ENCODE measurements at regions not wholly inside any gene's neighbourhood (a gene's known extent, or its start where the extent isn't known, plus 50 kb on each side); places are given as distances from the start of the nearest gene placed in this dataset.
"Not testable (repeated sequence)": the region's sequence is repeated elsewhere in the genome, so short reads cannot be mapped to it uniquely, and the experiment has no call there.

DNA sequence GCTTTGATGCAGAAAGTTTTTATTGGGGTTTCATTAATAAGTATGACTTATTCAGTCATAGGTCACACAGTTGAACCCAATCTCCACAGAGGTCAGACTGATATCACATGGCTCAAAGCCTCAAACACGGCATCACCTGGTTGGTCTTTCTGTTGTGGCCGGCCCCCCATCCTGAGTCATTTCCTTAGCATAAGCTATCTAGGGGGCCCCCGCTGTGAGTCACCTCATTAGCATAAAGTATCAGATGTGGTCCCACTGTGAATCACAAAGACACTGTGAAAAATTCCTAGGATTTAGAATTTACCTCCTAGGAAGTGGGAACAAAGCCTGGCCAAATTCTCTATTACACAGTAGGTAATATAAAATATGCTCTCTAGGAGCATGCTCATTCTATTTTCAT lies 502.2 kb downstream of the PYDC2 start:
- DNase-seq (ENCODE audit: low spot score) = no peak

DNA sequence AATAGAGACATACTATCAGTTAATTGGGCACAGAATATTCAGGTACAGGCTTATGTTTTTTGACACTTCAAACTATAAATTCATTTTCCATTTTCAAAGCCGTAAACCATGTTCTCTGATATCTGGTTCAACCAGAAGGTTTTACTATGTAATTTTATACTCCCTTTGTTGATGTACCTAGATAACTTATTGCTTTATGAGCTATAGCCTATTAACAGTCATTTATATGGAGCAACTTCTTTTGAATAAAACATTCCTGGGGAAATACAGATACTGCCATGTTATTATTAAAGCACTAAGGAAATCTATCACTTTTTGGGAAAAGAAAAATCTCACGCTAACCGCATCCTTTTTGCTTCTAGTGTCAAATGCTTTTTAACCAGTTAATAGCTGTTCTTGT lies 505.6 kb downstream of the PYDC2 start:
- DNase-seq (ENCODE audit: low spot score) = no peak

DNA sequence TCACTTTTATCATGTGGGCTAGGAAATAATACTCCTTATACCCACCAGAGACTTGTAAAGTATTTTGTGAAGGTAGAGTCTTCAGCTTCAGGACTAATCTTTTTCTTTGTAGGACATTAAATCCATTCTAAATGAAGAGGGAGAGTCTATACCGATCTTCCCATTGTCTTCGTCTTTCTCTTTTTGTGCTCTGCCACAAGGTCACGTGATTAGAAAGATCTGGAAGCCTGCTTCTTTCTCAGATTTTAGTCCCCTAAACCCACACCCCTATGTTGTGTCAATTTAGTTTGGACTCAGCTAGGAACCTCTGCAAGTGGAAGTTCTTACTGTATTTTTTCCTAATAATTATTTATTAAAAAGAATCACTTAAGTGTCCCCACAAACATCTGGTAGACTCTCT lies 507.3 kb downstream of the PYDC2 start:
- DNase-seq (ENCODE audit: low spot score) = no peak

DNA sequence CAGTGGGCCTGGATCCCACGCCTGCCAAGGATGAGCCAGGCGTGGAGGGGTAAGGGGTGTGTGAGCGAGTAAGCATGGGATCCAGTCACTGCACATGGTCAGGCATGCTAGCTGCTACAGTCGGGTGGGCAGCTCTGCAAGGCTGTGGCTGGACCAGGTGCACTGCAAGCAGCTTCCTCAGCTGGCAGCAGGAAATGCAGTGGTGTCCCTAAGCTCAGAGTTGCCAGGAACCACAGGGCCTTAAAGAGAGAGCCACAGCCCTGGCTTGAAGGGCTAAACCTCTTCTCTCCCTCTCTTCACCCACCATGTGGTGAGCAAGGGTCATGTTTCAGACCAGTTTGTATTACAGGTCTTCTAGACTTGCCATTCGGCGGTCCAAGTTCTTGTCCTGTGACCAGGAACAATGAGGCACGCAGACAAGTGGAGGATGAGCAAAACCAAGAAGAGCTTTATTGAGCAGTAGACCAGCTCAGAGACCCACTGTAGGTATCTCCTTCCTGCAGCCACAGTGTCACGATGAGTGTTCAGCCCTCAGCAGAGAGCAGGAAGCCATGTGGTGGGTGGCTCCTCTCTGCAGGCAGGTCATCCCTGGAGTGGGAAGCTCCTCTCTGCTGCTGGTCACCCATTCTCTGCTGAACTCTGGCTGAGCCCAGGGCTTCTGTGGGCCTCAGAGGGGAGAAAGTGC lies 511.9 kb downstream of the PYDC2 start:
- no peak for DNase-seq (ENCODE audit: low spot score)

DNA sequence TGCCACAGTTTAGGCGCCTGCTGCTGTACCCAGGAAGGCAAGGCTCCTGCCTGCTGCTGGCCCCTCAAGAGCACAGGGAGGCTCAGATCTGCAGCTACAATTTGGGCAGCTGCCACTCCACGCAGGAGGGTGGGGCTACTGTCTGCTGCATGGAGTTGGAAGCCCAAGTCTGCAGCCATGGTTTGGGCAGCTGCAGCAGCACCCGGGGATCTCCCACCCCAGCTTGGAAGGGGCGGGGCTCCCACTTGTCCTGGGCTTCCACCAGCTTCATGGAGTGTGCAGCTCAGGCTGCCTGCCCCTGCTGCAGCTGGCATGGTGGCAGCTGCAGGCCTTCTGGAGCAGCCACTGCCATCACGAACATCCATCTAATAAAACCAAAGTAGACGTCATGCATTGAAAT lies 512.9 kb downstream of the PYDC2 start:
- no peak for DNase-seq (ENCODE audit: low spot score)

DNA sequence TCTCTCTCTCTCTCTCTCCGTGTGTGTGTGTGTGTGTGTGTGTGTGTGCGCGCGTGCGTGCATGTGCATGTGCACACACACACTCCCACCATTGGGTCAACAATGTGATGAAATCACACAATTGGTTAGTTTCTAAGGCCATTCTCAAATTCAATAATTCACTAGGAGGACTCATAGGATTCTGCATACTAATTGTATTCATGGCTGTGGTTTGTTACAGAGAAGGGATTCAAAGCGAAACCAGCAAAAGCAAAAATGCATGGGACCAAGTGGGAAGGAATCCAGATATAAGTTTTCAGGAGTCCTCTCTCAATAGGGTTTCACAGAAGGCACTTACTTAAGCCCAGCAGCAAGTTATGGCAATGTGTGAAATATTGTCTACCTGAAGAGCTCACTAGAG lies 515.0 kb downstream of the PYDC2 start:
- no peak for DNase-seq (ENCODE audit: low spot score)

DNA sequence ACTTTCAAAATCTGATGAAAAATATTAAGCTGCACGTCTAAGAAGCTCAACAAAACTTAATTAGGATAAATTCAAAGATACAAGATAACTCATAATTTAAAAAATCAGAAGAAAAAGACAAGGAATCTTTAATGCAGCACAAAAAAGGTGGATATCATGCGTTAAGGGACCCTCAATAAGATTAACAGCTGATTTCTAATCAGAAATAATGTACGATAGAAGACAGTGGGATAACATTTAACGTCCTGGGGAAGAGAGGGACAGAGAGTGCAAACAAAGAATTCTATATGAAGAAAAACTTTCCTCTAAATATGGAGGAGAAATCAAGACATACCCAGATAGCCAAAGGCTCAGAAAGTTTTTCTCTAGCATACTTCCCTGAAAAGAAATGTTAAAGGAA lies 519.5 kb downstream of the PYDC2 start:
- no peak for DNase-seq (ENCODE audit: low spot score)

DNA sequence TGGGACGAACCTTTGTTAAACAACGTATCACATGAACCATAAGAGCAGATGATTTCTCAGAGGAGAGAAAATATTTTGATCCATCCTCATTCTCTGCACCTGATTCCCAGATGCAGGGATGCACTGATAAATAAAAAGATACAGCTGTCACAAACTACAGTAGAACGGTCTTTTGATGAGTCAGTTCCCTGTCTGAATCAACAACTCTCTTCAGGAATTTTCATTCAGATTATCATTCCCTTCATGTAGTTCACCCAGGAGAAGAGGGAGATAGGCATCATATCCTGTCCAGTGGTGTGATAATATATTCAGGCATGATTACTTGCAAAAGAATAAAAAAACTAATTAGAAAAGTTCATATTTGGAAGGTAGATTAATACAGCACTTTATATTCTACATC lies 521.5 kb downstream of the PYDC2 start:
- no peak for DNase-seq (ENCODE audit: low spot score)

DNA sequence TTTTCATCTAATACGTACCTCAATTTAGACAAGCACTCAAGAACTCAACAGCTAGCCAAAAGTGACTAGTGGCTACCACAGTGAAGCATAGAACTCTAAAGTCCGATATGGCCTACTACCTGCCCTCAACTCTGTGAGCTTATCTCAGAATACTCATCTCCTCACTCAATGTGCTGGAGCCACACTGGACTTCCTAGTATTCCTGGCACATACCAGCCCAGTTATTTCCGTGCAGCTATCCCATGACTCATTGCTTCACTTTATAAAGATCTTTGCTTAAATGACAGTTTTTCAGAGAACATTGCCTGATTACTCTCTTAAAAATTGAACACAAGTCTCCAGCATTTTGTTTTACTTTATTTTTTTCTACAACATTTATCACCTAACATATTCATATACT lies 524.7 kb downstream of the PYDC2 start:
- DNase-seq (ENCODE audit: low spot score) = no peak

DNA sequence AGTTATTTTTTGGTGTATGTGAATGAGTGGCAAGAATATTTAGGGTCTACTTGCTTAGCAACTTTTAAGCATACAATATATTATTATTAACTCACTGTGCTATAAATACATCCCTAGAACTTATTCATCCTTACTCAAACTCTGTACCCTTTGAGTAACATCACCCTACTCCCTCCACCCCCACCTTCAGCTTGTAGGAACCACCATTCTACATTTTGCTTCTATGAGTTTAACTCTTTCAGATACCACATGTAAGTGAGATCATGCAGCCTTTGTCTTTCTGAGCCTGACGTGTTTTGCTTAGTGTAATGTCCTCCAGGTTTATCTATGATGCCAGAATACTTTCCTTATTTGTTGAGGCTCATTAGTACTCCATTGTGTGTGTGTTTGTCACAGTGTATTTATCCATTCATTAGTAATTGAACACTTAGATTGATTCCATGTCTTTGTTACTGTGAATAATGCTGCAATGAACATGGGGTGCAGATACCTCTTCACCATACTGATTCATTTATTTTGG lies 526.9 kb downstream of the PYDC2 start:
- no peak for DNase-seq (ENCODE audit: low spot score)

DNA sequence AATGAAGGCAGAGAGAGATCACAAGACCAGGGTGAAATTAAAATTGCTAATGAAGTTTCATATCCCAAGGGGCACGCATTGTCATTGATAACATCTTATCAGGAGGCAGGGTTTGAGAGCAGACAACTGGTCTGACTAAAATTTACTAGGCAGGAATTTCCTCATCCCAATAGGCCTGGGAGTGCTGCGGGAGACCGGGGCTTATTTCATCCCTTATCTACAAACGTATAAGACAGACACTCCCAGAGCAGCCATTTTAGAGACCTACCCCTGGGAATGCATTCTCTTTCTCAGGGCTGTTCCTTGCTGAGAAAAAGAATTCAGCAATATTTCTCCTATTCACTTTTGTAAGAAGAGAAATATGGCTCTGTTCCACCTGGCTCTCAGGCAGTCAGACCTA lies 533.0 kb downstream of the PYDC2 start:
- DNase-seq (ENCODE audit: low spot score) = not testable (repeated sequence)

DNA sequence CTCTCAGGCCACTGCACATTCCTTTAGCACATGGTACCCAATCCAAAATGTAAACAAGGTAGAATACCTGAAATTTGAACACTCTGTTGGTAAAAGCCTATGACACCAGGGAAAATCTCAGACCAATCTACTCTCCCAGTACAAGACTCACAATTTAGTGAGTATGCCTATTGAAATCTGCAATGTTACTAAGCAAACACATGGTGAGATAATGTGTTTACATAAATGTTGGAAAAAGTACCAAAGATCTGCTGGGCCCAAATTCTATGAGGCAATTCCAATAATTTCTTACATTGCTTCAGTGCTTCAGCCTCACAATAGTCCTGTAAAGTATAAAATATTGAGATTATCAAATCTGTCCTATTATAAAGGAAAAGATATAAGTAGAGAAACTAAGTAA lies 536.1 kb downstream of the PYDC2 start:
- no peak for DNase-seq (ENCODE audit: low spot score)

DNA sequence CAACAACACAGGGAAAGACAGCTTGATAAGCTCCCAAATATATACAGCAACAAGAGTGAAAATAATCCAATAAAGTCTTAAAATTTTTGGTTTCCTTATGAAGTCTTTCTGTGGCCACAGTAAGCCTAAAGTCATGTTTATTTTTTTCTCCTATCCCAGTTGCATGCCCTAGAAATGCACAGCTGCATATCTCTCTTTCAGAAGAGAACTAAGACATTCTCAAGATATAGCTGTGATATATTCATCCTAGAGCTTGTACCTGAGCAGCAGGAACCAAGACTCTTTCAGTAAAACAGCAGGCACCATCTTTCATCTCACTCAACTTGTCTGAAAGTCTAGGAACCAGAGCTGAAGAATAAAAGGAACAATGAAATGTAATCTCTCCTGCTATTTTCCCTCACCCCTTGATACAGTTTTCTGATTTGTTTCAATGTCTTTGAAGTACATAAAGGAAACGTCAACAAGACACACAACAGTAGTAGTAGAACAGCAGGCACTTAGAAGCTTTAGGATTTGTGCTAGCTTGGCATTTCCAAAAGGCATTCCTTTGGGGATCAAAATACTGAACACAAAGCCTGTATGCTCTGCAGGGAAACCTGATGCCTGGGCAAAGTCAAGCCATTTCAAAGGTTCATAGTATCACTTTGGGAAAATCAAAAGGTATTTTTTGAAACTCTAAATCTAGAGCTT lies 536.8 kb downstream of the PYDC2 start:
- no peak for DNase-seq (ENCODE audit: low spot score)

DNA sequence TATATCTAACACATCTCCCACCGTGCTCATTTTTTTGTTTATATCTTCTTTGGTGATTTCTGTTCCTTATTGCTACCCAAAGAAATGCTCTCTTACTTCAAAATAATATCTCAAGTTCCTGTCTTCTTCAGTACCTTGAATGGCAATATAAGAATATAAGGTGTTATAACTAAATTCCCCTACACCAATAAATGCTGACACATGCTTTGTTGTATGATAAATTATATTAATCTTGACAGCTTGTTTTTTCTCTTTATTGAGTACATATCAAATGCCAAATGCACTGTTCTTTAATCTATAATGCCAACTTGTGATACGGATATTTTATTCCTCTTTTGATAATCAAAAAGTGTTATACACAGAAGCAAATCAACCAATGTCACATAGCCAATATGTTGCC lies 540.3 kb downstream of the PYDC2 start:
- no peak for DNase-seq (ENCODE audit: low spot score)

DNA sequence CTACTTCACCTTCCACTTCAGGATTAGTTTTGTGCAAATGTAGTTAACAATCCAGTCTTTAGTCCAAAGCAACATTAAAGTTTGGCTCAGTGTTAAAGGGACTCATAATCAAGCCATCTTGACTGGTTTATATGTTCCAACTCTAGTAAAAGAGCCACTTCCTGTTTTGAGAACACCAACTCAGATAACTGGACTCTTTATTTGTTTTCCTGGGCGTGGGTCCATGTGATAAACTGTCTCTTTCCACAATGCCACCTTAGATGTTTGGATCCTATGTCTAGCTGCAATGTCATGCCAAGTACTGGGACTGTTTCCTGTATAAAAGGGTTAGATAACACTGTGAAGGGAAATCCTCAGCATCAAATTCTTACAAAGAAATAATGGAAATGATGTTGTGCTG lies 545.0 kb downstream of the PYDC2 start:
- no peak for DNase-seq (ENCODE audit: low spot score)

DNA sequence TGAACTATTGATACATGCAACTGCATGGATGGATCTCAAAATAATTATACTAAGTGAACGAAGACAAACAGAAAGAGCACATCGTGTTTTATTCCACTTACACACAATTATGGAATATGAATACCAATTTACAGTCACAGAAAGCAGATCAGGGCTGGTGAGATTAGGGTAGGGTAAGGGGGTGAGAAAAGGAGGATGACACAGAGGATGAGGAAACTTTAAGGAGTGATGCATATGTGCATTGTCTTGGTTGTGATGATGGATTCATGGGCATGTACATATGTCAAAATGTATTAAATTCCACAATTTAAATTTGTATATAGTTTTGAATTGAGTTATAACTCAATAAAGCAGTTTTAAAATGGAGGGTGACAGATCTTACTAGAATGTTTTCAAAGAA lies 548.9 kb downstream of the PYDC2 start:
- DNase-seq (ENCODE audit: low spot score) = no peak

DNA sequence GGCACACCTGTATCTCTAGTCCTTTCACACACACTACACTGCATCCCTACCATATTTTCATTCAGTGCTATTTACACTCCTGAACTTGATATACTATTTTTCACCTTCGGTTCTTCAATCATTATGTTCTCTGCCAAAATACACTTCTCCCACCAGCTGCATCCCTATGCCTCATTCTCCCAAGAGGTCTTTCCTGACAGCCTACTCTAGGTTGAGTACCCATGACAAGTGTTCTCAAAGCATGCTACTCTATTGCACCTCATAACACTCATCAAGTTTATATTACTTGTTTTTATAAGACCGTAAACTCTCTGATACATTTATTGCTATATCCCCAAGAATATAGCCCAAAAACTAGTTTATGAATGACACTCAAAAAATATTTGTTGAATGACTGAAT lies 549.5 kb downstream of the PYDC2 start:
- DNase-seq (ENCODE audit: low spot score) = no peak

DNA sequence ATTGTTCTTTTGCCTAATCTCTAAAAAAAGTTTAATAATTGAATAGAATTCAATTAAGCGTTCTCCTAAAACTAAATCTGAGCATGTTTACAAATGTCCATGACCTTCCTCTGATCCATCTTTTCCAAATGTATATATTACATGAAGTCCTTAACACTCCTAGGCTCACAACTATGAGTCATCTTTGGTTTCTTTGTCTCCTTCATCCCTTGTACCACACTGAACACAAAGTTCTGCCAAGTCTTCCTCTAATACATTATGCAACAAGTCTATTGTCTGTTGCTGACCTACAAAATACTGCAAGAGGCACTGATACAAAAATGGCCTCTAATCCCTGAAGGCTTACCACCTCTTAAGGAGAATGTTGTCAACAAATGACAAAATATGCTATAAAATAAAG lies 550.2 kb downstream of the PYDC2 start:
- no peak for DNase-seq (ENCODE audit: low spot score)

DNA sequence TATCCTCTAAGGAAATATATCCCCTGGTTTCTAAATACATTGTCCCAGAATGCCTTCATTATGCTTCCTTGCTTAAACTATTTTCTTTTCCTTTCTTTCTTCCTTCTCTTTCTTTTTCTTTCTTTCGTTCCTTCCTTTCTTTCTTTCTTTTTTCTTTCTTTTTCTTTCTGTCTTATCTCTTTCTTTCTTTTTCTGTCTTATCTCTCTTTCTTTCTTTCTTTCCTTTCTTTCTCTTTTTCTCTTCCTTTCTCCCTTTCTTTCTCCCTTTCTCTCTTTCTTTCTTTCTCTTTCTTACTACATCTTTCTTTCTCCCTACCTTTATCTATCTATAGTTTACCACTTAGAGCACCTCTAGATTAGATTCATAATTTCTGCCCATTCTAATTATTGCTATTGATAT lies 552.1 kb downstream of the PYDC2 start:
- no peak for DNase-seq (ENCODE audit: low spot score)

DNA sequence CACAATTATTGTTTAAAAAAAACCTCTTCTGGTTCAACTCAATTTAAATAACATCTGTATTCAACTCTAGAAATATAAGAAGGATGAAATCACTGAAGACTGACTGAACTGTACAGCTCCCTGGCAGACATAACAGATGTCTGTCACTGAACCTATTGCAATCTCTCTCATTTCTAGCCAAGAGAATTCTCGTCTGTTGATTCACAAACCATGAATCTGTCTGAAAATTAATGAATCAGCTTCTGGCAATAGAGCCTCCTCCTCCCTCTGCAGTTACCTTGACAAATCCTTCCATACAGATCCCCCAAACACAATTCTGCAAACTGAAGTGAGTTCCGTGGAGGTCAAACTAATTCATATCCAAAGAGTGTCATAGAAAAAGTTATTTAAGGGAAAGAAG lies 561.4 kb downstream of the PYDC2 start:
- no peak for DNase-seq (ENCODE audit: low spot score)

DNA sequence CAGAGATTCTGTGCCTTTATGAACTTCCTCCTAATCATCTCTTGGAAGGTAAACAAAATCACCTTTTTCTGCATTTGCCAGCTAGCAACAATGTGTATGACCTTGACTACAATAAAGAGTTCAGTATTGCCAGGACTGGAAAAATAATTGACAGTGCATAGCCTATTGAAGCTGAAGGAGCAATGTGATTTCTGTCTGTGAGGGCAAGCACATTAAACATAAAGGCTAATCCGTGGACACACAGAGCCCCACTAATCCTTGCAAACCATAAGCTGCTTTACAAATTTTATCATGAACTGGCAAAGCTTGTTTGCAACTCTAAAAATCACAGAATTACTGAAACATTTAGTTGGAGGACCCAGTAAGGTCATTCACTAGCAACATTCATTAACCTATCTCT lies 563.8 kb downstream of the PYDC2 start:
- peak; percentile 36 for DNase-seq (ENCODE audit: low spot score)

DNA sequence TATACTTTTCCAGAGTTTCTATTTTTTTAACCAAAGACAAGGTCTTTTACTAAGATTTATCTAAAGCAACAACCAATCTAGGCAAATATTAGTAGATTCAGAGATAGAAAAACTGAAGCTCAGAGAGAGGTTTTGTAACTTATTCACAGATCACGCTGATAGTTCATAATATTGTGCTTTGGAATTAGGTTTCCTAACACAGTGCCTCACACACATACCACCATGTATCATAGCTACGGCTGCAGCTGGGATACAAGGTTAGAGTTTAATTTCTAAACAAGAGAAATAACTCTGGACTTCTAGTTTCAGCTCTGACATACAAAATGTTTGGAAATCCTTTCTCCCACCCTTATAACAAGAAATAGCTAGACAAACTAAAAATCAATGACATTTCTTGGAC lies 565.7 kb downstream of the PYDC2 start:
- DNase-seq (ENCODE audit: low spot score) = no peak

DNA sequence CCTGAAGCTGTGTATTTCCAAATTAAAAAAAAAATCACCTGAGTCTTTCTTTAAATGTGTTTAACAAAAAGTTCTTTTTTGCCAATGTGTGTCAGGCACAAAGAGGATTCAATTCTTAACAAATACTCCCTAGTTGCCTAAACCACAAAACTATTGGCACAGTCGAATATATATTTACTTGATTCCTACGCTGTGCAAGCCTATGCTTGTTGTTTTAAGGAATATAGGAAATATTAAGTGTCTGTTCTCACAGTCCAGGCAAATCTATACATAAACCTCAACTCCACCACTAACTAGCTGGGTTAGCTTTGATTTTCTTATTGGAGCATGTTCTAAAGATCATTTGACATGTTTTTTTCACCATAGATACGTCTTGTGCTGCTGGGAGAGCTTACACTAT lies 571.0 kb downstream of the PYDC2 start:
- no peak for DNase-seq (ENCODE audit: low spot score)

DNA sequence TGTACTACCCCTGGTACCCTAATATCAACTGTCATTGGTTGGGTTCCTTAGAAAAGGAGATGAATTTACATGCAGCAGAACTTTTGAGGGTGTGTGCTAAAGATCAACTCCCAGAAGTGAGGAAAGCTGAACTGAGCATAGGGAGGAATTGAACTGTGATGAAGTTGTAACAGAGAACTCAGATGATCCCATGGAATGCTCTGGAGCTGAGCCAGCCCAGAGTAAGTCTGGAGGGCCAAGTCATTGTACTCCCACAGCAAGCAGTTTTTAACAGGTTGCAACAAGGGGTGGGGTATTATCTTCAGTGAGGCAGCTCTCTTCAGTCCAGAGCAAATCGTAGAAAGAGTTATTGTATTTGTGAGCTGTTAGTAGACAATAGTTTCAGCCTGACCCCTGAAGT lies 572.3 kb downstream of the PYDC2 start:
- no peak for DNase-seq (ENCODE audit: low spot score)

All from D341Med (cell line).